NCI-H2171 treated with DMSO at 0.1 percent for 48 hours (cell line): ENCODE measurements at regions not wholly inside any gene's neighbourhood (a gene's known extent, or its start where the extent isn't known, plus 50 kb on each side); places are given as distances from the start of the nearest gene placed in this dataset.
A peak's percentile ranks its signal among the peaks of the same experiment; 100 is the strongest.
"Not testable (repeated sequence)": the region's sequence is repeated elsewhere in the genome, so short reads cannot be mapped to it uniquely, and the experiment has no call there.

Source experiments
- DNase-seq: peaks from one replicate; lab custom pipeline; 2025; lab: John Stamatoyannopoulos, UW

DNA sequence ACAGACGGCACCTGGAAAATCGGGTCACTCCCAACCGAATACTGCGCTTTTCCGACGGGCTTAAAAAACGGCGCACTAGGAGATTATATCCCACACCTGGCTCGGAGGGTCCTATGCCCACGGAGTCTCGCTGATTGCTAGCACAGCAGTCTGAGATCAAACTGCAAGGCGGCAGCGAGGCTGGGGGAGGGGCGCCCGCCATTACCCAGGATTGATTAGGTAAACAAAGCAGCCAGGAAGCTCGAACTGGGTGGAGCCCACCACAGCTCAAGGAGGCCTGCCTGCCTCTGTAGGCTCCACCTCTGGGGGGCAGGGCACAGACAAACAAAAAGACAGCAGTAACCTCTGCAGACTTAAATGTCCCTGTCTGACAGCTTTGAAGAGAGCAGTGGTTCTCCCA is 64.5 kb downstream of the SLC30A10 start:
- DNase-seq: not testable (repeated sequence)

DNA sequence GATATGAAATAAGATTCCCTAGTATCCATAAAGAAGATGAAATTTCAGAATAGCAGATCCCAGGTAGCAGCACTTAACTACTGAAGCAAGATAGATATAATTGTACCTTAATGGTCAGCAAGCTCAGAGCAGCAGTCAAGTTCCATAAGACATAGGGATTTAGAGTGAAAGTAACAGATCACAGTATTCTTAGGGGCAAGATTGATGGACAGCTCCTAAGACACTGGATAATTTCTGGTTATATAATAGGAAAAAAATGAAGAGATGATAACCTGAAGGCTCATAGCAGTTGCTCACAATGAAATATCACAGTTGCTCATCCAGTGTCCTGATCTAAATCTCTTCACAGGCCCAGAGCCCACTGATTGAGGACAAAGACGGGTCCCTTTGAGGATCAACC is 66.0 kb downstream of the SLC30A10 start:
- no peak for DNase-seq

DNA sequence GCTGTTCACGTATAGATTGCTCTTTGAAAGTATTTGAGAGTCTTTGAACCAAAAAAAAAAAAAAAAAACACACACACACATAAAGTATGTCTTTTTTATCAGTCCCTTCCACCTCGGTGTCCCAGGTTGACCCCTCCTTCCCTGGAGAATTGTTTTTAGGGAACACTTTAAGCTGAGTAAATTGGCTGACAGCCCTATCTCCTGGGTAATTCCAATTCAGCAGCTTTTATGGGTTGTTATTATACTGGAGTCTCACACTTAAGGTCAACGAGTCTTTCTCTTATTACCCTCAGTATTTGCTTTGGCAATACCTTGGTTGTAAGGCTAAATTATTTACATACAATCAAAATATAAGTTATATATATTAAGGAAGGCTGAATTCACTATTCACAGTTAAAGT is 69.4 kb downstream of the SLC30A10 start:
- DNase-seq: no peak

DNA sequence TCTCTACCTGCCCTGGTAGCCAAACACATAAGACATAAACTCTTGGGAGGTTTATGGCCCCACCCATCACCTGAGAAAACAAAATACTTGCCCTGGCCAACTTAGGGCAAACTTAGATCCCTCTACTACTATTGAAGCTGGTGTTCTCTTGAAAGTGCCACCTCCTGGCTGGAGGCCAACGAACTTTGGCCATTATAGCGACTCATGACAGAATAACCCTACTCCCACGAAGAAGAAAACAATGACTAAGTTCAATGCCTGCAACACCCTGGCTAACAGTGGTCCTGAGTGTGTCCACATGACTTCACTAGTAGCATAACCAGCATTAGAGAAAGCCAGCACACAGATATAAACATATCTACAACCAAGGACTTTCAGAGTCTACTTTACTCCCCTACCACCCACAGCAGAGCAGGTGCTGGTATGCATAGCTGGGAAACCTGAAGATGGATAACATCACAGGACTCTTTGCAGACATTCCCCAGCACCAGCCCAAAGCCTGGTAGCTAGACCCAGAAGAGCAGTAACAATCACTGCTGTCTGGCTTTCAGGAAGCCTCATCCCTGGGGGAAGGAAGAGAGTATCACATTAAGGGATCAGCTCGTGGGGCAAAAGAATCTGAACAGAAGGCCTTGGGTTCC is 81.0 kb downstream of the SLC30A10 start:
- DNase-seq: no peak

DNA sequence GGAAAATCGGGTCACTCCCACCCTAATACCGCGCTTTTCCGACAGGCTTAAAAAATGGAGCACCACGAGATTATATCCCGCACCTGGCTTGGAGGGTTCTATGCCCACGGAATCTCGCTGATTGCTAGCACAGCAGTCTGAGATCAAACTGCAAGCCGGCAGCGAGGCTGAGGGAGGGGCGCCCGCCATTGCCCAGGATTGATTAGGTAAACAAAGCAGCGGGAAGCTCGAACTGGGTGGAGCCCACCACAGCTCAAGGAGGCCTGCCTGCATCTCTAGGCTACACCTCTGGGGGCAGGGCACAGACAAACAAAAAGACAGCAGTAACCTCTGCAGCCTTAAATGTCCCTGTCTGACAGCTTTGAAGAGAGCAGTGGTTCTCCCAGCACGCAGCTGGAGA is 88.8 kb downstream of the SLC30A10 start:
- DNase-seq: peak; percentile 3

DNA sequence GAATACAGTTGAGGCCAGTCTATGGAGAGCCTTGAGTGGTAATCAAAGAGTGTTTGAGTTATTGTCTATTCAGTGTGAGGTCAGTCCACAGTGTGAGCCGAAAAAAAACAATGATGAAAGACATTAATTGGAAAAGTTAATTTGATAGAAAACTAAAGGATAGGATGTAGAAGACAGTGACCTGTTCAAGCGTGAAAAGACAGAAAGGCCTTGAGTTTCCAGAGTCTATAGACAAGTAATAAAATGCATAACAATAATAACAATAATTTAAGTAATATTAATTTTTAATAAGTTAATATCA is 90.4 kb downstream of the SLC30A10 start:
- no peak for DNase-seq

DNA sequence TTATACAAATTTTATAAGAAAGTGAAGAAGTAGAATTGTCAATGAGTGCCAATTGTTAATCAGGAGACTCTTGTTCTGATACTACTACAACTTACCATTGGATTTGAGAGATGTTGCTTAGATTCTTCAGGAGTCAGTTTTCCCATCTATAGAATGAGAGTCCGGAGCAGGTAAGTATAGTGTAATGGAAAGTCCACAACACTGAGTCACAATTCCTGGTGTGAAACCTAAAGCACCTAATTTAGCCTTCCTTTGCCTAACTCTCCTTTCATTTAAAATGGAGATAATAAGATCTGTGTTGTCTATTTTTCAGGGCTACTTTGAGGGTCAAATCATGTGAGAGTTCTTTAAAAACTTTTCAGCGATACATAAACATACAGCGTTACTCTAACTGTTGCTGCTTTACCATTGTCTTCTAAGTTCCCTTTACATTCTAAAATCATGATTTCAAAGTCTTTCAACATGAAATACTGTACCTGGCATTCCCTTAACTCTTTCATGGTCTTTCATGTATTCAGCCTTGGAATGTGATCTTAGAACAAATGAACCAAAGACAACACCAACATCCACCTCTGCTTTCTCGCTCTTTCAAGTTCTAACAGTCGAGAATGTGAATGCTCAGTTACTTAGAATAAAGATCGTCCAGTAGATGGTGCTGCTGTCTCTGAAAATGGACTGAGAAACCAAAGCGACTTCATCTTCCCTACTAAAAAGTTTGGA is 90.9 kb downstream of the SLC30A10 start:
- peak; percentile 61 for DNase-seq

DNA sequence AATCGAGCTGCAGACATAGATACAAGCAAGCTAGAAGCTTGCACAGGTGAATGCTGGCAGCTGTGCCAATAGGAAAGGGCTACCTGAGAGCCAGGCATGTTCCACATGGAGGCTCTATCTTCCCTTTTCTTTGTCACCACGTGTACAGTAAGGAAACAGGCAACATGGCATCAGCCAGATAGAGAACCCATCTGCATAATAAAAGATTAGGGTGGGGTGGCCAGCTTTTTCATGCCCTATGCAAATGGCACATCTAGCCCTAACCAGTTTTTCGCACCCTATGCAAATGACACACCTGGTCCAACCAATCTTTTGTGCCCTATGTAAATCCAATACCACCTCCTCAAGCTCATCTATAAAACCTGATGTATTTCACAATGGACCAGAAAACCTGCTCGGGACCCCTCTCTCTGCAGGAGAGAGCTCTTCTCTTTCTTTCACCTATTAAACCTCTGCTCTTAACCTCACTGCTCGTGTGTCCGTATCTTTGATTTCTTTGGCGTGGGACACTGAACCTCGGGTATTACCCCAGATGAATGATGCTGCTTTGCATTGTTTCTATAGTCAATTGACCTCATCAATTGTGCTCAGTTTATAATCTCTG is 93.9 kb downstream of the SLC30A10 start:
- DNase-seq: no peak

DNA sequence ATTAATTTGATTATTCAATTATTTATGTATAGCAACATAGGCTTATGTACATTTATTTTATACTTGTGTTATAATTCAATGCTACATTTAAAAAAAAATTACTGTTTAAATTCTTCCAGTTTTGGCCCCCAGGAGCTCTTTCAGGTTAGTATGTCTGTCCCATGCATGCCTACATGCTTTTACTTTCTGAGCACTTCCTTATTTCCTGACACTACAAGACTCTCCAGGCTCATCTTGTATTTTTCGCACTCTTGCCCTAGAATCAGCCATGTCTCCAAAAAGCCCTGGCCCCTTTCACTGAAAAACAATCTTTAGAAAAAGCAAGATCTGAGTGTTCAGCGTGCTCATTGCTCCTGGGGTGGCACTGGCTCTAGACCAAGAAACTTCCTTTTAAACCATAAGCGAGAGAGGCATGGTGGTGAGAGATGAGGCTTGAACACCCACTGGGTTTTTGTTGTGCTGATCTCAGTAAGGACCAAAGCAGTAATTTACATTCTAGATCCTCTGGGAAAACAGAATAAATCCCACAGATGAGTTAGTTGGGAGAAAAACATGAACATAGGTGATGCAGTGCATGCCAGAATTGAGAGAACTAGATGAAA is 95.0 kb downstream of the SLC30A10 start:
- DNase-seq: no peak

DNA sequence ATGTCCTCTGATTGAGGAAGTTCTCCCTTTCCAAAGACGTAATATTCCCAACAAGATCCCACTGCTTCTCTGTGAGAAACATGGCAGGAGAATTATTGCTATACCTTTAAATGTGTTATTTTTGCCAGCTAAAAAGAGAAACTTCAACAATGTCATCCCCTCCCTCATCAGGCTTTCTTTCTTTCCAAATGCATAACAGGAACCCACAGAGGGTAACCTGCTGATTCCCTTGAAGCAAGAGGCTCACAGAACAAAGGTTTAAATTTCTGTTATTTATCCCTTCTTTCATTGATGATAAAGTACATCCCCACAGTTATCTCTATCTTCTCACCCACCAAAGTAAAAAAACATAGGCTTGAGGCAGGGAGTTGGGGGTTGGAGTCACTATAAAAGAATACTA is 102.1 kb downstream of the SLC30A10 start:
- DNase-seq: no peak

DNA sequence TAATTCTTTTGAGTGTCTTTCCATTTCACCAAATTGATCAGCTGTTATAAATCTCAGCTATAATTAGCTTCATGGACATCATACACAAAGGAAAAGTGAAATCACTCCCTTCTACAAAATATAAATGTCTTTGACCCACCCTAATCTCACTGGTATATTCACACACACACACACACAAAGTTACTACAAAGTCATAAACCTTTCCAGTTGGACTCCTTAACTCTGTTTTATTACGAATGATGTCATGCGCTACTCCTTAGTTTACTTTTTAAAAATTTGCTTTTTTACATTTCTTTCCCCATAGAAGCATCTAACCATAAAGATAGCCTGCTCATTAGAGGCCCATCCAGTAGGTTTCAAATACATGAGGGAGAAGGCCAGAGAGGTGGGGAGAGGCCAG is 103.0 kb downstream of the SLC30A10 start:
- DNase-seq: no peak

DNA sequence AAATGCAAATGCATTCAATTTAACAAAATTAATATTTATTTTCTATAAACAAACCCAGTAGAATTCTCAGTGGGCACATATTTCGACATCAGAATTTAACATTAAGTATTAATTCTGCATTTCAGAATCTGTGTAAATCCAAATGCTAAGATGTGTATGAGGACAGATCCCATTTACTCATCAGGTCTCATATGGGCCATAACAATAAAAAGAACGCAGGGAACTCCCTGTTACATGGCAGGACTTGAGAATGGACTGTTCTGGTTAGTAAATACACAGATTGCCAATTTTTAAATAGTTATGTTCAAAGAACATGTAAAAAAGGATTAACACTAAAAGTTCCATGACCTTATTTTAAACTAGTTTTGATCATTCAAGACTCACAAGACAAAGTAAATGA is 104.0 kb downstream of the SLC30A10 start:
- no peak for DNase-seq

DNA sequence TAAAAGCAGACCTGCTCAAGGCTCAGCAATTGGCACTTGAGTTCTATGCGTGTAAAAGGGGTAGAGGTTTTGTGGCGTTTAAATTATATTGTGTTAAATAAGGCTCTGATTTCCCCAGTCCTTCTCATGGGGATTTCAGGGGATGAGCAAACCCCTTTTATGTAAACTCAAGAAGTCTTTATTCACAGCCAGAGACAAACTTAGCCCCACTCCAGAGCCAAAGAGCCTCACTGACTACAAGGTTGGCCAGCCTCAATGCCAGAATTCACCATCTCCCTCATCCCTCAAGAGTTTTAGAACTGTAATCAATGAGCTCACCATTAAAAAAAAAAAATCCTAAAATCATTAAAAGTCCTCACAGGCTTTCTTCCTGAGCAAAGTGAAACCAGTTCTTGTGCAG is 107.8 kb downstream of the SLC30A10 start:
- DNase-seq: no peak

DNA sequence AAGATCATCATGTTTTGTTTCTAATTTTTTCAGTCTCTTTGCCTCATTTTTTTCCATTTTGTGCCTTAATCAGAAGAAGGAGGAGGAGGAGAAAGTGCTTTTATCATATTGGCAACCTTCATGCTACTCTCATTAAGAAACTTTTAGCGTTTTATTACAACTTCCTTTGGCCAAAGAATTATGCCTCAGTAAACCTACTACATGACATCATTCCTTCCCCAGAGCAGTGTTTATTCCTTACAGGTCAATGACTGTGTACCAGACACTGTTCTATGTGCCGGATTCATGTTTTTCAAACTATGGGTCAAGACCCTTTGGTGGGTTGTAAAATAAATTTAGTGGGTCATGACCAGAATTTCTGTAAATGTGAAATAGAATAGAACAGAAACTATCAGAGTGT is 110.4 kb downstream of the SLC30A10 start:
- no peak for DNase-seq

DNA sequence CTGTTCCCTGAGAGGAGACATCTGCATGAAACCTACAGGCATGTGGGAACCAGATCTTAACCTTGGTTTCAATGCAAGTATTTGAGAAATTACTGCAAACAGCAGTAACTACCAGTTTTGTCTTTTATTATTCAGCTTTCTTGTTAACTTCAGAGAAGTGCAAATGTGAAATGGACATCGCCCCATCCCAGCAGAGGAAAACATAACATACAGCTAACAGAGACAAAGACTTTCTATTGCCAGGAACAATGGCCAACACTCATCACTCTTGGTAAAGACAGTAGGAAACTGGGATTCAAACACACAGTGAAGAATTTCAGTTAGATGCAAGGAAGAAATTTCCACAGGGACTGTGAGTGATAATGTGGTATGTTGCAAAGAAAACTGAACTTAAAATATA is 115.1 kb downstream of the SLC30A10 start:
- no peak for DNase-seq

DNA sequence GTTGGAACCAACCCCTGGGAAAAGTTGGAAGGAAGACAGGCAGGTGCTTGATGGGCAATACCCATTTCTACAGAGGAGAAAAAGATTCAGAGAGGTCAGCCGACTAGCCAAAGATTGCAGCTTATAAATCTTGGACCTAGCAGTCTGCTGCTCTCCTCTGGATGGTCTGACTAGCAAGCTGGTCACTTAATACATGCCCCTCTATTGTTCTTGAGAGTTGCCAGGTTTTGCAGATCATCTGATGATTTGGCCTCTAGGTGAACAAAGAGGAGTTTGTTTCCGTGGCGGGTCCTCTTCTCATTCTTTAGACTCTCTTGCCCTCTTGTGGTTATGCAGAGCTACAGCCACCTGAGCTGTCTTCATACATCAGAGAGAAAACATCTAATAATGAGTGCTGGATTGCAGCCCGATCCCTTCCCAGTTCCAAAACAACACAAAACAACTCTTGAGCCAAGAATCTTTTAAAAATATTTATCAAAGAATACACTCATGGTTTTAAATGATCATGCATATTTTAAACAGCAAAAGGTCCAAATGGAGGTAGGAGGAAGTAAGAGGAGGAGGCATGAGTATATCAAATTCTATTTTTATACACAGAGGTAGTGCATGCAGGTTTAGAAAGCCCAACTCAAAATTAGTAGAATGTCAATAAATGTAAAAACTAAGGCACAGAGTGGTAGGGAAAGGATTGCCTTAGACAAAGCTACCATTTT is 115.7 kb downstream of the SLC30A10 start:
- DNase-seq: peak; percentile 87

DNA sequence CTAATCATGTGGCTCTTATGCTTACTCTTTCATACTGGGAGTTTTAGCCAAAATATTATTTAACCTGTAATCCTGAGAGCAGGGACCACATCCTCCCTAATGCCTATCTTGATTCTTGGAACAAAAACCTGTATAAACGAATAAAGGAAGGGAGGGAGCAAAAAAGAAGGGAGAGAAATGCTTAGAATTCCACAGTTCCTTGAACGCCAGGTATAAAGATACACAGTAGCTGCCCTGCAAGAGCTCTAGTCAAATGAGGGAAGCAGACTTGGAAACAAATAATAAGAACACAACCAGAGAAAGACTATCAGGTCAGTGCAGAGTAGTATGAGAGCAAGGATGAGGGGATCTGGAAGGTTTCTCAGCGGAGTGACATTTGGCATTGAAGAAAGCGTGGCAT is 116.3 kb downstream of the SLC30A10 start:
- peak; percentile 58 for DNase-seq

DNA sequence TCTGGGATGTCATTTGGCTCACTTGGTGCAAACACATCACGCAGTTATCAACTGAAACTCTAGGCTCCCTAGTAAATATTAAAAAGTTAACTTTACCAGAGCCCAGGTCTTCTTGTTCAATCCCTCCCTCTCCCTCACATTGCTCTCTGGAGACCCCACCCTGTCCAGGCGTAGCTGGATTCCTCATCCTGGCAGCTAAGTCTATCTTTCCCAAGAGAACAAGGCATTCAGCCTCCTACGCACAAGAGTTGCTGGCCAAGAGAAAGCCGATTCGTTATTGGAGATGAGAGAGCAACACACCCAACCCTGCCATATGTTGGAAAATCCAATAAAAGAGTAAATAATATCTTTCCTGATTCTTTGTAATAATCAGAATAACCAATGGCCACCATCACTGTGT is 117.9 kb downstream of the SLC30A10 start:
- DNase-seq: no peak

DNA sequence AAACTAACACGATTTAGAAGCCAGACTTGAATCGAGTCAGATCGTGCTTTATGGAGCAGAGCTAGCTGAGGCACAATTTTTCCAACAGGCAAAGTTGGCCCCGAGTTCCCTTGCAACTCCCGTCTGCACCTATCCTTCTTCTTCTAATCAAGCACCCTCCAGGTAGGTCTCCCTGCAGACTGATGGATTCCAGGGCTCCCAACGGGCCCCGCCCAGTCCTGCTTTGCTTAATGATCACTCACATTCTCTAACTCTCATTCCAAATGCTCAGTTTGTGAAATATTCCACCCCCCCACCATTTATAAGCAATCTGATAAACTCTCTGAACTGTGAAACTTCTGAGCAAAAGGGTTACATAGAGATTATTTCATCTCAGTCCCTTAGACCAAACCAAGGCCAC is 119.6 kb downstream of the SLC30A10 start:
- DNase-seq: no peak

DNA sequence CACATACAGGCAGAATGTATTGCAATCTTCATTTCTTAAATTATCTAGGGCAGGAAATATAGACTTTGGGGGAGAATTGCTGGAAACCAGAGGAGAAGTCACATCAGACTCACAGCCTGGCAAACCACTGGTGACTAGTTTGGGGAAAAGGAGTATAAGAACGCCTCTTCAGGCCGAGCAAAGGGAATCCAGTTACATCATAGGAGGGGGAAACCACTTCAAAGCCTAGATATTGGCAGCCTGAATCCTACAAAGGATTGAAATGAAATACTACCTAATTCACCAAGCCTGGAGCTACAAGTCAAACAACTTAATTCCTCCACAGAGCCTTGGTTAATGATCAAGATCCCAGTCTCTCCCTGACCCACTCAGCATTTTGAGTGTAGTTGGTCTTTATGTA is 121.7 kb downstream of the SLC30A10 start:
- no peak for DNase-seq

DNA sequence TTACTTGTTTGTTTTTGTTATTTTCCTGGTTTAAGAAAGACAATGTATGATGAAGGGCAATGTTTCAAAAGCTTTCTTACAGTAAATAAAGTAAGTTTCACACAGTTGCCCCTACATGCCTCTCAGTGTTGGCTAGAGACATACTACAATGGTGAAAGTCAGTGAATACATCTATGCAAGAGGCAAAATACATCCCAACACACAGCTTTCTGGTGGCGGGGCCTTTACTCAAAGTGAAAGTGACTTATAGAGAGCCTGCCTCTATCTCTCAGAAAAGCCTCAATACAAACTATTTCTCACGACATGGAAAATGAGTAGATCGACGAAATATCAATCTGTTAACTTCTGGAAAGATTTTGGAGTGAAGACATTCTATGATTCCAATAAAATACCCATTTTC is 122.3 kb downstream of the SLC30A10 start:
- DNase-seq: no peak

DNA sequence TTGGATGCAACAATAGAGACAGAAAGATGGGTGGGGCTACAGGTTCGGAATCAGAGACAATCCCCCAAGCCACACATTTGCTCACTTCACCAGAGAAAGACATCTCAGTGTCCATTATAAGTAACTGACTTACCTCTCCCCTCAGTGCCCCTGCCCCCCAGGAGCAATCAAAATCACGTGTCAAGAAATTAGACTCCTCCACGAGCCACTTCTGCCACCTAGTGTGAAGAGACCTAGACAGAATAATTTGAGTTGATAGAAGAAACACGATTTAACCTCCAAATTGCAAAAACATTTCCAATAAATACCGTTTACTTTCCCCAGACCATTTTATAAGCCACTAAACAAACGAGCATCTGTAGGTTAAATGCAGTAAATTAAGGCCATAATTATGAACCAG is 123.2 kb downstream of the SLC30A10 start:
- DNase-seq: peak; percentile 47
